HEK293 (cell line): ENCODE measurements at regions not wholly inside any gene's neighbourhood (a gene's known extent, or its start where the extent isn't known, plus 50 kb on each side); places are given as distances from the start of the nearest gene placed in this dataset.

Experiments
- CTCF ChIP-seq: fragments of 450-650 bp; formaldehyde crosslinking; IDR thresholded peaks from 2 replicates; pipeline ENCODE4 v1.5.1; 2016; ENCODE audit warnings: missing biosample characterization, missing genetic modification characterization
- ELK4 ChIP-seq: IDR thresholded peaks from 2 replicates; pipeline ENCODE4 v1.6.1; 2011; ENCODE audit warnings: mild to moderate bottlenecking, low read depth, low read length, borderline replicate concordance
- KLF17 ChIP-seq: fragments of 450-650 bp; formaldehyde crosslinking; IDR thresholded peaks from 2 replicates; pipeline ENCODE4 v1.5.1; 2016; ENCODE audit warnings: missing biosample characterization, missing genetic modification characterization
- PRDM10 ChIP-seq: fragments of 450-650 bp; formaldehyde crosslinking; IDR thresholded peaks from 2 replicates; pipeline ENCODE4 v1.5.1; 2016; ENCODE audit warnings: missing biosample characterization, missing genetic modification characterization
- ZNF132 ChIP-seq: fragments of 450-650 bp; formaldehyde crosslinking; IDR thresholded peaks from 2 replicates; pipeline ENCODE4 v1.5.1; 2017; ENCODE audit warnings: missing biosample characterization, missing genetic modification characterization, borderline replicate concordance
- ZNF133 ChIP-seq: fragments of 450-650 bp; formaldehyde crosslinking; IDR thresholded peaks from 2 replicates; pipeline ENCODE4 v1.5.1; 2016; ENCODE audit warnings: missing biosample characterization, missing genetic modification characterization
- ZNF138 ChIP-seq: fragments of 450-650 bp; formaldehyde crosslinking; IDR thresholded peaks from 2 replicates; pipeline ENCODE4 v1.5.1; 2016; ENCODE audit warnings: missing biosample characterization, missing genetic modification characterization, borderline replicate concordance
- ZNF239 ChIP-seq: fragments of 450-650 bp; formaldehyde crosslinking; IDR thresholded peaks from 2 replicates; pipeline ENCODE4 v1.5.1; 2016; ENCODE audit warnings: missing biosample characterization, missing genetic modification characterization
- ZSCAN5A ChIP-seq: fragments of 450-650 bp; formaldehyde crosslinking; IDR thresholded peaks from 2 replicates; pipeline ENCODE4 v1.5.1; 2016; ENCODE audit warnings: missing biosample characterization, missing genetic modification characterization

- TF ChIP-seq ZNF133 (tag by site-specific recombination) (no peak), PRDM10 (tag by site-specific recombination) (no peak), CTCF (no peak), ZNF138 (tag by site-specific recombination) (no peak), ZNF239 (no peak), ELK4 (no peak), ZNF132 (tag by site-specific recombination) (no peak), KLF17 (no peak), ZSCAN5A (tag by site-specific recombination) (no peak)
Measured at GRCh38 chr4:19580095-19580494, 671.6 kb upstream of the SLIT2 start.
